Glutamatergic neuron (in vitro differentiated cells): ENCODE measurements at regions not wholly inside any gene's neighbourhood (a gene's known extent, or its start where the extent isn't known, plus 50 kb on each side); places are given as distances from the start of the nearest gene placed in this dataset.

Experiments
- DNase-seq: peaks from one replicate; pipeline ENCODE4 v3.0.0; 2022
- H3K27ac Mint-ChIP-seq: one replicate; pipeline ENCODE4 v1.8.0; 2020; ENCODE audit warnings: mild to moderate bottlenecking, mixed read lengths, inconsistent platforms; ENCODE audit not compliant: unreplicated experiment
- H3K27me3 Mint-ChIP-seq: one replicate; pipeline ENCODE4 v1.8.0; 2020; ENCODE audit warnings: mild to moderate bottlenecking, moderate library complexity, mixed read lengths, inconsistent platforms; ENCODE audit not compliant: unreplicated experiment
- H3K36me3 Mint-ChIP-seq: one replicate; pipeline ENCODE4 v1.8.0; 2020; ENCODE audit warnings: mild to moderate bottlenecking, mixed read lengths, inconsistent platforms; ENCODE audit not compliant: unreplicated experiment
- H3K4me1 Mint-ChIP-seq: one replicate; pipeline ENCODE4 v1.8.0; 2020; ENCODE audit warnings: mild to moderate bottlenecking, low read depth, mixed read lengths, inconsistent platforms; ENCODE audit not compliant: unreplicated experiment
- H3K4me3 Mint-ChIP-seq: one replicate; pipeline ENCODE4 v1.8.0; 2020; ENCODE audit warnings: mild to moderate bottlenecking, mixed read lengths, inconsistent platforms; ENCODE audit not compliant: unreplicated experiment
- H3K9me3 Mint-ChIP-seq: one replicate; pipeline ENCODE4 v1.8.0; 2020; ENCODE audit warnings: mild to moderate bottlenecking, moderate library complexity, mixed read lengths, inconsistent platforms; ENCODE audit not compliant: unreplicated experiment
- TF ChIP-seq, protein P1 (sequence below): fragments of 200-600 bp; sonication (generic); IDR thresholded peaks from one replicate; pipeline ENCODE4 v1.5.0; 2021; ENCODE audit not compliant: partially characterized antibody, unreplicated experiment

DNA sequence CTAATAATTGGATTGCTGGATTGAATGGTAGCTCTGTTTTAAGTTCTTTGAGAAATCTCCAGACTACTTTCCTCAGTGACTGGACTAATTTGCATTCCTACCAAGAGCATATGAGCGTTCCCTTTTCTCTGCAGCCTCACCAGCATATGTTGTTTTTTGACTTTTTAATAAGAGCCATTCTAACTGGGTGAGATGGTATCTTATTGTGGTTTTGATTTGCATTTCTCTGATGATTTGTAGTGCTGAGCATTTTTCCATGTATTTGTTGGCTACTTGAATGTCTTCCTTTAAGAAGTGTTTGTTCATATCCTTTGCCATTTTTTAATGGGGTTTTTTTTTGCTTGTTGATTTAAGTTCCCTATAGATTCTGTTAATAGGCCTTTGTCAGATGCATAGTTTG, 94.7 kb upstream of the AHI1 start:
- Mint-ChIP-seq H3K4me1 (peaks cover 3% of the 10 kb centered on the region), H3K9me3 (peaks cover 3% of the 10 kb centered on the region), H3K27ac (no peak overlapping the region), H3K36me3 (no peaks in the 10 kb centered on the region), H3K4me3 (no peak overlapping the region), H3K27me3 (no peaks in the 10 kb centered on the region)
- TF ChIP-seq, protein P1, sequence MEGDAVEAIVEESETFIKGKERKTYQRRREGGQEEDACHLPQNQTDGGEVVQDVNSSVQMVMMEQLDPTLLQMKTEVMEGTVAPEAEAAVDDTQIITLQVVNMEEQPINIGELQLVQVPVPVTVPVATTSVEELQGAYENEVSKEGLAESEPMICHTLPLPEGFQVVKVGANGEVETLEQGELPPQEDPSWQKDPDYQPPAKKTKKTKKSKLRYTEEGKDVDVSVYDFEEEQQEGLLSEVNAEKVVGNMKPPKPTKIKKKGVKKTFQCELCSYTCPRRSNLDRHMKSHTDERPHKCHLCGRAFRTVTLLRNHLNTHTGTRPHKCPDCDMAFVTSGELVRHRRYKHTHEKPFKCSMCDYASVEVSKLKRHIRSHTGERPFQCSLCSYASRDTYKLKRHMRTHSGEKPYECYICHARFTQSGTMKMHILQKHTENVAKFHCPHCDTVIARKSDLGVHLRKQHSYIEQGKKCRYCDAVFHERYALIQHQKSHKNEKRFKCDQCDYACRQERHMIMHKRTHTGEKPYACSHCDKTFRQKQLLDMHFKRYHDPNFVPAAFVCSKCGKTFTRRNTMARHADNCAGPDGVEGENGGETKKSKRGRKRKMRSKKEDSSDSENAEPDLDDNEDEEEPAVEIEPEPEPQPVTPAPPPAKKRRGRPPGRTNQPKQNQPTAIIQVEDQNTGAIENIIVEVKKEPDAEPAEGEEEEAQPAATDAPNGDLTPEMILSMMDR, result no peak
- no peak for DNase-seq

DNA sequence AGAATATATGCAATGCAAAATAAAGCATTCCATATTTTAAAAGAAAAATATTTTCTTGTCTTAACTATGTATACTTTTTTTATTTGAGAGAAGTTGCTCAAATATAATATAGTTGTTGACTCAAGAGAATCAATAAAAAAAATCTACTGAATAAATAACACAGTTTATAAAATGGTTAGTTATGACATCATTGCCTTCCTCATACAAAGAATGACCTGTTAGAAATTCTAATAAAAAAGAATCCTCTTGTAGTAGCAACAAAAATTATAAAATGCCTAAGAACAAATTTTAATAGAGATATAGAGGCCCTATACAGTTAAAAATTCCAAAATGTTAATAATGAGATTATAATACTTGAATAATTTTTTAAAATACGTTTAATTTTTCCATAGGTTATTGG, 96.5 kb upstream of the AHI1 start:
- Mint-ChIP-seq H3K27me3 (no peaks in the 10 kb centered on the region), H3K27ac (no peak overlapping the region), H3K9me3 (peaks cover 1% of the 10 kb centered on the region), H3K4me3 (no peak overlapping the region), H3K36me3 (no peaks in the 10 kb centered on the region), H3K4me1 (peaks cover 3% of the 10 kb centered on the region)
- TF ChIP-seq, protein P1, result no peak
- DNase-seq, result no peak

DNA sequence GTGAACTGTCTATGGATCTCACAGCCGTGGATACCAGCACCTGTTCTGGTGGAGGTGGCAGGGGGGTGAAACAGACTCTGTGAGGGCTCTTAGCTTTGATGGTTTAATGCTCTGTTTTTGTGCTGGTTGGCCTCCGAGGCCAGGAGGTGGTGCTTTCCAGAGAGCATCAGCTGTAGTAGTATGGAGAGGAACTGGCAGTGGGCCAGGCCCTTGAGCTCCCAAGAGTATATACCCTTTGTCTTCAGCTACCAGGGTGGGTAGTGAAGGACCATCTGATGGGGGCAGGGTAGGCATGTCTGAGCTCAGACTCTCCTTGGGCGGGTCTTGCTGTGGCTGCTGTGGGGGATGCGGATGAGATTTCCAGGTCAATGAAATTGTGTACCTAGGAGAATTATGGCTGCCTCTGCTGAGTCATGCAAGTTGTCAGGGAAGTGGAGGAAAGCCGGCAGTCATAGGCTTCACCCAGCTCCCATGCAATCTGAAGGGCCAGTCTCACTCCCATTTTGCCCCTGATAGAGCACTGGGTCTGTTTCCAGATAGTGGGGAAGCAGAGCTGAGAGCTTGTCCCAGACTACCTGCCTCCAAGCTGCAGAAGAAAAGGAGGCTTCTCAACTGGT, 102.7 kb upstream of the AHI1 start:
- H3K9me3 Mint-ChIP-seq, result peaks cover 1% of the 10 kb centered on the region
- peak overlapping the region; percentile 12 for H3K27ac Mint-ChIP-seq
- no peak overlapping the region for H3K4me3 Mint-ChIP-seq
- peaks cover 2% of the 10 kb centered on the region for H3K27me3 Mint-ChIP-seq
- TF ChIP-seq, protein P1, result no peak
- H3K36me3 Mint-ChIP-seq, result no peaks in the 10 kb centered on the region
- H3K4me1 Mint-ChIP-seq, result peaks cover 3% of the 10 kb centered on the region
- no peak for DNase-seq

- peaks cover 2% of the 10 kb centered on the region for H3K27me3 Mint-ChIP-seq
- peaks cover 1% of the 10 kb centered on the region for H3K9me3 Mint-ChIP-seq
- TF ChIP-seq, protein P1, result no peak
- H3K27ac Mint-ChIP-seq, result peak overlapping the region; percentile 40
- H3K36me3 Mint-ChIP-seq, result no peaks in the 10 kb centered on the region
- peaks cover 3% of the 10 kb centered on the region for H3K4me1 Mint-ChIP-seq
- no peak overlapping the region for H3K4me3 Mint-ChIP-seq
- no peak for DNase-seq
Measured at GRCh38 chr6:135600931-135601330, 103.4 kb upstream of the AHI1 start.

DNA sequence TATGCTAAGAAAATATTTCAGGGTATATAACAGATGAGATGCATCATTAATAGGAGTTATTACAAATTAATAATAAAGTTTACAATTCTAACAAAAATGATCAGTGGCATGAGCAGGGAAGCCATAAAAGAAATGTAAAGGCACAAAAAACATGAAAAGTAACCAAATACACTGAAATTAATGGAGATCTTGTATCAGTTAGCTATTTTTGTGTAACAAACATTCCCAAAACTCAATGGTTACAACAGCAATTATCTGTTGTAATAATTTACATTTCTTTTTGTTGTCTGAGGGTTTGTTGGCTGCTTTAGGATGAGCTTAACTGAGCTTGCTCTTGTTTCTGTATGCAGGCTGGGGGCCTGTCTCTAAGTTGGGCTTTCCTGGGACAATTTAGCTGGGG, 104.3 kb upstream of the AHI1 start:
- Mint-ChIP-seq H3K27ac (no peak overlapping the region), H3K36me3 (no peaks in the 10 kb centered on the region), H3K4me1 (peaks cover 3% of the 10 kb centered on the region), H3K27me3 (peaks cover 2% of the 10 kb centered on the region), H3K9me3 (no peaks in the 10 kb centered on the region), H3K4me3 (no peak overlapping the region)
- DNase-seq, result no peak
- TF ChIP-seq, protein P1, result no peak
